GM19328 (cell line): ENCODE measurements at regions not wholly inside any gene's neighbourhood (a gene's known extent, or its start where the extent isn't known, plus 50 kb on each side); places are given as distances from the start of the nearest gene placed in this dataset.
"Not testable (repeated sequence)": the region's sequence is repeated elsewhere in the genome, so short reads cannot be mapped to it uniquely, and the experiment has no call there.

ENCODE experiments used
- ATAC-seq: cut with Tn5 transposase; IDR thresholded peaks from one replicate; pipeline ENCODE4 v1.9.1; 2021; ENCODE audit warnings: mild to moderate bottlenecking, moderate library complexity; ENCODE audit not compliant: unreplicated experiment

GRCh38 chr18:25510096-25510495, 158.1 kb upstream of the ZNF521 start:
- no peak for ATAC-seq

- ATAC-seq: no peak
These were observed 151.7 kb upstream of the ZNF521 start for GRCh38 chr18:25503567-25504081.

- no peak for ATAC-seq
These were observed 145.3 kb upstream of the ZNF521 start for GRCh38 chr18:25497151-25497794.

GRCh38 chr18:25496544-25496943, 144.6 kb upstream of the ZNF521 start:
- no peak for ATAC-seq

GRCh38 chr18:25495606-25496005, 143.6 kb upstream of the ZNF521 start:
- no peak for ATAC-seq

GRCh38 chr18:25494888-25495287, 142.9 kb upstream of the ZNF521 start:
- no peak for ATAC-seq

GRCh38 chr18:25493401-25493800, 141.4 kb upstream of the ZNF521 start:
- no peak for ATAC-seq

- ATAC-seq: no peak
These were observed 138.3 kb upstream of the ZNF521 start for GRCh38 chr18:25490316-25490715.

GRCh38 chr18:25473008-25473407, 121.0 kb upstream of the ZNF521 start:
- no peak for ATAC-seq

GRCh38 chr18:25470756-25471524, 119.0 kb upstream of the ZNF521 start:
- not testable (repeated sequence) for ATAC-seq

- no peak for ATAC-seq
These were observed 118.1 kb upstream of the ZNF521 start for GRCh38 chr18:25470062-25470461.

GRCh38 chr18:25469489-25469888, 117.5 kb upstream of the ZNF521 start:
- no peak for ATAC-seq

- ATAC-seq: no peak
These were observed 115.4 kb upstream of the ZNF521 start for GRCh38 chr18:25467226-25467987.

GRCh38 chr18:25465152-25465732, 113.3 kb upstream of the ZNF521 start:
- ATAC-seq: no peak

GRCh38 chr18:25464227-25464626, 112.3 kb upstream of the ZNF521 start:
- ATAC-seq: no peak

- no peak for ATAC-seq
These were observed 111.8 kb upstream of the ZNF521 start for GRCh38 chr18:25463726-25464125.

GRCh38 chr18:25459814-25460213, 107.8 kb upstream of the ZNF521 start:
- no peak for ATAC-seq

- ATAC-seq: no peak
These were observed 105.6 kb upstream of the ZNF521 start for GRCh38 chr18:25457601-25458000.

GRCh38 chr18:25457126-25457525, 105.2 kb upstream of the ZNF521 start:
- ATAC-seq: no peak

- ATAC-seq: no peak
These were observed 104.5 kb upstream of the ZNF521 start for GRCh38 chr18:25456334-25457010.

GRCh38 chr18:25455646-25456045, 103.7 kb upstream of the ZNF521 start:
- ATAC-seq: no peak
